Anterior cingulate cortex (tissue), 58 donors: ENCODE measurements at regions not wholly inside any gene's neighbourhood (a gene's known extent, or its start where the extent isn't known, plus 50 kb on each side); places are given as distances from the start of the nearest gene placed in this dataset.

Experiments
- DNase-seq, 58 donors: peaks; one replicate each; lab custom pipeline; 2025; lab: John Stamatoyannopoulos, UW

DNA sequence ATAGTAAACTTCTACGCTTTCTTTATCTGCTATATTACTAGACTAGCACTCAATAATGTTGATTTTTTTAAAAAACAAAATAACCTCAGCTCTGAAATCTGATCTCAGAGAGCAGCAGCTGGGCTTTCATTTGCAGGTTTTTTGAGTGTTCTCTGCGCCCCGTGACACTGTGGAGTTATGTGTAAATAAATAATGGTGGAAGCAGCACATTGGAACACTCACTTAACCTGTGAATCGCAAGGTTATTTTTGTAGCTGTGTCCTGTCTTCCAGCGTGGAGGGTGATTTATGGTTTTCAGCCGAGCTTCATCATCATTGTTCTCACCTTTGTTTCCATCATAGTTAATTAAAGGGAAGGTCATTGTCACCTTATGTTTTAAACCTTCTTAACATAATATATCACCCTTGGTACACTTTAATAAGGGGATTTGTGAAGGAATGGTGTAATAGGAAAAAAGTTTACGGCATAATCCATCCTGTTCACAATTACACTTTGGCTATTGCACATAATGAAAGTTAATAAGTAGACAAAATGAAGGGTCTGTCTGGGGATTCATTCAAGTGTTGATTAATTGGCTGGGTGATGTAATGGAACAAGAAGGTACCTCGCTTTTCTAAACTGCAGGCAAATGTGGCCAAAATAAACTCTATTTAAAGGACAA, 493.3 kb upstream of the ADAMTS16 start:
- DNase-seq = no peak

DNA sequence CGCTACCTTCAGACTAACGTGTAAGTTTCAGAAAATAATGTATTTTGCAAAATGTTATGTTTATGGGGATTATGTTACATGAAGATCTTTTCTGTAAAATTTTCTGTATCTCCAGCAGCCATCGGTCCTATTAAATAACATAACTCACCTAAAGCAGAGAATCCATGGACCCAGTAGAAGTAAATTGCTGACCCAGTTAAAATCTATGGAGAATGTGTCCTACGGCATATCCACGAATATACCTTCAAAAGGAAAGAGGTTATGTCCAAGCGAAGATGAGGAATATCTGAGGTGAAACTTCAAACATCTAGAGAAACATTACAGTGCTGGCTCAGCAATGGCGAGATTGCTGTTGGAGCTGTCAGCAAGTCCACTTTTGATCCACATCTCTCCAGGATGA, 492.2 kb upstream of the ADAMTS16 start:
- DNase-seq = no peak

DNA sequence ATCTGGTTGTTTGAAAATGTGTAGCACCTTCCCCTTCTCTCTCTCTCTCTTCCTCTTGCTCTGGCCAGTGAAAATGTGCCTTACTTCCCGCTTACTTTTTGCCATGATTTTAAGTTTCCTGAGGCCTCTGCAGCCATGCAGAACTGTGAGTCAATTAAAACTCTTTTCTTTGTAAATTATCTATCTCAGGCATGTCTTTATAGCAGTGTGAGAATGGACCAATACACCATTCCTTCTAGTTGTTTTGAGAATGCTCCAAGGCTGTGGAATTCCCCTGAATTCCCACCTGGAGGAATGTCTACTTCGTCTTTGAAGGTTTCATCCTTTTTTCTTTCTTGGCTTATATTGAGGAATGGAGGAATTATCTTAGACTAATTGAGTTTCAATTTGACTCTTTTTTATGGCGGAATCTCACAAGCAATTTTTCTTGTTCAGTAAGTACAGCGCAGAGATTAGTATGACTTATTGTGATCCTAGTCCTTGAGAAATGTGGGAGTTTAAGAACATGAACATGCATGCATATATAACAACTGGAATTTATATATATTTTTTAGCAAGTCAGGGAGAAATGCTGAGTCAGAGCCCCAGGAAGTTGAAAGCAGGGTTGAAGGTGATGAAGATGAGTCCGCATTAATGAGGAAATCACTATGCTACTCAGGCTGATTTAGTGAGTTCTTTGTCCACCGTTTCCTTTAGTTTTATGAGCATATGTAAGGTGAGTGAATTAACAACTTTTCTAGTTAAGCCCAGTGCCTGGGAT, 488.1 kb upstream of the ADAMTS16 start:
- DNase-seq = no peak

GRCh38 chr5:4653475-4653874, 486.7 kb upstream of the ADAMTS16 start:
- DNase-seq = no peak

- DNase-seq = no peak
Measured at GRCh38 chr5:4659851-4660250, 480.3 kb upstream of the ADAMTS16 start.

DNA sequence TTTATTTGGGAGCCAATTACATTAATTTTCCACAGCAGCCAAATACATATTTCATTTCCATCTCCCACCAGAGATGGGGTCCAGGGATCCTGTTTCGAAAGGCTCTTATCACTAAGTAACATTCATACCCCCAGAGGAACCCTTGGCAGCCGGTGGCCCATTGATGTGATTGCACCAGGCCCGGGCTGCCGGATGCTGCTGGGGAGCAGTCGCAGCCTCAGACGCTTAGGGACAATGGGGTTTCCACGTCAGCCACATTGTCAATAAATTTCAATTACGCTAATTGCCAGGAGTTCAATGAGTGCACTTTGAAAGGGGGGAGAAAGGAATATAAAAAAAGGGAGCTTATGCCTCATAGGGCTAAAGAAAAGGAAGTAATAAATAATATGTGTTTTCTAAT, 478.8 kb upstream of the ADAMTS16 start:
- no peak for DNase-seq

- DNase-seq = no peak
Measured at GRCh38 chr5:4661836-4662235, 478.3 kb upstream of the ADAMTS16 start.

DNA sequence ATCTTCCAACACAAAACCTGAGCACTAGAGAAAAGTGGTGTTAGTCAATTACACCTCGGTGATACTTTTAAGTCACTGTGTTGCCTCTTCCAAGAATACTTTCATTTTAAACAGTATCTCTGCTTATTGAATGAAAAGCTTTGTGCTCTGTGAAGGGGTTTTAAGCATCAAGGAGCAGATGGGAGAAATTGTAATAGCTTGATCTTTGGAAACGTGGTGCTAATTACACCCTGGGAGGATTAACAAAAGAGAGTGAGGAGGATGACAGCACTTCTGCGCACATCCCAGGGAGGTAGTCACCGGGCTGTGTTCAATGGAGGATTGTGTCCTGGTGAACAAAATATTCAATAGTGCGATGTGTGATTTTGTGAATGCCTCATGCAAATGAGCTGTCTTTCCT, 477.4 kb upstream of the ADAMTS16 start:
- peak in 1 of 58 donors; percentile 5 for DNase-seq

- no peak for DNase-seq
Measured at GRCh38 chr5:4665911-4666310, 474.2 kb upstream of the ADAMTS16 start.

DNA sequence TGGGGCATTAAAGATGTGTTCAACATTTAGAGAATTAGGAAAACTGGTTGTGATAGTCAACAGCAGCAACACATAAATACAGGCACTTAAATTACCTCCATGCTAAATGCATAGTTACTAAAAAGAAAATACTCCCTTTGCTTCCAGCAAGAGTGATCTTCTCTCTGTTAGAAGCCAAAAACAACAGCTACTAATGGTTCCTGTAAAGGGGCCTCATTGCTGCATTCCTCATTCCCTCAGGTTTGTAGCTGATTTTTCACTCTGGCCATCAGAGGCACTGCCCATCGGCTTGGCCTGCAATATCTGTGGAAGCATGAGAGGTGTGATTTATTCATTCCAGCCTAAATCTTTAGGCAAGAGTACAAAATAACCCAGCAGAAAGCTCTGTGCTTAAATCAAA, 466.0 kb upstream of the ADAMTS16 start:
- DNase-seq = no peak

DNA sequence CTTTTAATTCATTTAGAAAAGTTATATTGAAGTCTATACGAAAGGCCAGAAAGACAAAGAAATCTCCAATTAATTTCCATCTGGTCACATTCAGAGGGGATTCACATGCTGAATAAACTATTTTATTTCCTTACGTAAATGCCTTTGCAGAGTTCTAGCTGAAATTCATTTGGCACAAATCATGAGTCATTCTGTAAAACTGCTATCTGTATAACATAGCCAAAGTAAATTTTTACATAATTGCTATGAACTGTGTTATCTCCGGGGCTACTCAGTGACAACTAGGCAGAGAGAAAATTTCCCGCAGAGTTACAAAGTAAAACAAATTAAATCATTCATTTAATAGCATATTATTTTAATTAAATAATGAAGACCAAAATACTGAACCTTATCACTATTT, 463.2 kb upstream of the ADAMTS16 start:
- DNase-seq = no peak

DNA sequence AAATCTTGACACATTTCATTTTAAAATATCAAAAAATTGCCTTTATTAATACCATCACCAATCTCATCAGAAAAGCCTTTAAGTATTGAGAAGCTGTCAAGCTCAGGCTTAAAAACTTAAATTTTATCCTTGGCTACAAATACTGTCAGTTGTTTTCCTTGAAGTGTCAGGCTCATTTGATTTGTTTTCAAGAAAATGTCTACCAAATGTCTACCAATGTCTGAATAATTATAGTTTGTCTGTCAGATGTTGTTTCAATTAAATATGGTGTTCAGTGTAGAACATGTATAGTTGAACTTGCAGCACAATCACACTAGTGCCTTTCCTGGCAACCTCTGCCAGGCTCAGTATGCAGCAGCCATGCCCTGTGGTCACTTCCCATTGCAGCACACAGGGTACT, 455.2 kb upstream of the ADAMTS16 start:
- no peak for DNase-seq

GRCh38 chr5:4698596-4698995, 441.5 kb upstream of the ADAMTS16 start:
- DNase-seq = no peak

DNA sequence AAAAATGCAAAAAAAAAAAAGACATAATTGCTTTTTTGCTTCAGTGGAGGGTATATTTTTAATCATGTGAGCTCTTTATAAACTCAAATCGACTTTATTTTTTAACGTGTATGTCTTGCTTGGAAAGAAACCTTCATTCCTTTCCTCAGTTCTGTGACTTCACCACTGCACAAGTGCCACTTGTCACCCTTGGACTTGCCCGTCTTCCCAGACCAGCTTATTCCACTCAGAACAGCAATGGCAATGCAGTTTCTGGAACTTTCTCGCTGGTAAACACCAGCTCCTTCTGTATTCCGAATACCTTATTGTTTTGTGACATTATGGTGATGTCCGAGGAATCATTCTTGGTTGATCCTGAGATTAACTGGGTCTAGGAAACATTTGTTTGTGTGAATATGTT, 440.5 kb upstream of the ADAMTS16 start:
- no peak for DNase-seq

- DNase-seq = peak in 53 of 58 donors; percentile 2 to 79 (median 40)
Measured at GRCh38 chr5:4700069-4700468, 440.1 kb upstream of the ADAMTS16 start.

DNA sequence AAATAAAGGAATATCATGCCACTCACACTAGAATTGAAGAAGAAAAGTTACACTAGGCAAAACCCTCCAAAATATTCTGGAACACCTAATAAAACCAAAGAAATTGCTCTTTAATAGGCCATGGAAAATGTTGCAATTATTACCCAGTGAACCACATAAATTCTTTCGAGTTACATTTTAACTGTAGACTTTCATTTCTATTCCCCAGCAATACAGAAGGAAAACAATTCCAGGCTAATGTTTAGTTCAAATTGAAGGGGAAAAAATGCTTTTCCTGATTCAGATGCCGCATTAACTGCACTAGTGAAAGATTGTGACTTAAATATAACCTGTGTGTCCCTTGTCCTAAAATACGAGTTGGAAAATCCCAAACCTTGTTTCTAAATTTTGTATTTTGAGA, 439.3 kb upstream of the ADAMTS16 start:
- DNase-seq = no peak

GRCh38 chr5:4703931-4704458, 436.1 kb upstream of the ADAMTS16 start:
- DNase-seq = no peak

DNA sequence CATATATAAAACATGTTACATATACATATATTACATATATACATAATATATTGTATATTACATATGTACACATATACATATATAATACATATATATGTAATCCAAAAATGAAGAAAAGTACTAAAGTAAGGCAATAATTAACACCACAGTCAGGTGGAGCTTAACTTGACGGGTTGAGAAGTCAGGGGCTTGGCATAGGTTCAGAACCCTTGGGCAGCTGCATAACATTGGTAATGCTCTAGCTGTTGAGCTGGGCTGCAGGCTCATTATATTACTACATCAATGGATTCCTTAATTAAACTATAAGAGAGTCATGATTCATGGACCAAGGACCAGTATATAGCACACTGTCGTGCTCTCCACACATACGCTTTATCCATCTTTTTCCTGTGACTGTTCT, 435.2 kb upstream of the ADAMTS16 start:
- DNase-seq = no peak

- DNase-seq = no peak
Measured at GRCh38 chr5:4716781-4717180, 423.3 kb upstream of the ADAMTS16 start.

GRCh38 chr5:4717446-4717845, 422.7 kb upstream of the ADAMTS16 start:
- no peak for DNase-seq

- no peak for DNase-seq
Measured at GRCh38 chr5:4720831-4721230, 419.3 kb upstream of the ADAMTS16 start.

- no peak for DNase-seq
Measured at GRCh38 chr5:4722886-4723285, 417.2 kb upstream of the ADAMTS16 start.
